Loucy (cell line): ENCODE measurements at regions not wholly inside any gene's neighbourhood (a gene's known extent, or its start where the extent isn't known, plus 50 kb on each side); places are given as distances from the start of the nearest gene placed in this dataset.

Experiments
- H2AFZ ChIP-seq: fragments of 200-600 bp; sonication (generic); 2 replicates; pipeline ENCODE4 v1.6.0; 2016; ENCODE audit warnings: antibody characterized with exemption, mild to moderate bottlenecking, low read length, moderate library complexity
- H3F3A ChIP-seq: fragments of 200-600 bp; 2 replicates; pipeline ENCODE4 v1.6.0; 2016; ENCODE audit warnings: antibody characterized with exemption, low read depth, mild to moderate bottlenecking
- H3K27me3 ChIP-seq: fragments of 200-600 bp; sonication (generic); 2 replicates; pipeline ENCODE4 v1.6.1; 2014; ENCODE audit warnings: low read length, mild to moderate bottlenecking; ENCODE audit not compliant: insufficient read depth, poor library complexity, severe bottlenecking
- H3K36me3 ChIP-seq: fragments of 200-600 bp; sonication (generic); 2 replicates; pipeline ENCODE4 v1.6.1; 2016; ENCODE audit warnings: low read length; ENCODE audit not compliant: insufficient read depth
- H3K4me1 ChIP-seq: fragments of 200-600 bp; sonication (generic); 2 replicates; pipeline ENCODE4 v1.5.1; 2014; ENCODE audit warnings: low read length, mild to moderate bottlenecking; ENCODE audit not compliant: insufficient read depth, poor library complexity, severe bottlenecking
- H3K4me2 ChIP-seq: fragments of 200-600 bp; sonication (generic); 2 replicates; pipeline ENCODE4 v1.6.0; 2014; ENCODE audit warnings: antibody characterized with exemption, low read length, low read depth, mild to moderate bottlenecking; ENCODE audit not compliant: poor library complexity, severe bottlenecking
- H3K4me3 ChIP-seq: fragments of 200-600 bp; sonication (generic); 2 replicates; pipeline ENCODE4 v1.5.1; 2014; ENCODE audit warnings: low read length, mild to moderate bottlenecking, mixed read lengths; ENCODE audit not compliant: poor library complexity, severe bottlenecking
- H3K79me2 ChIP-seq: fragments of 200-600 bp; sonication (generic); 2 replicates; pipeline ENCODE4 v1.6.1; 2014; ENCODE audit warnings: low read length; ENCODE audit not compliant: insufficient read depth
- H3K9ac ChIP-seq: fragments of 200-600 bp; sonication (generic); 2 replicates; pipeline ENCODE4 v1.6.0; 2014; ENCODE audit warnings: mild to moderate bottlenecking, low read depth, low read length, moderate library complexity; ENCODE audit not compliant: poor library complexity, severe bottlenecking
- H3K9me2 ChIP-seq: fragments of 200-600 bp; sonication (generic); replicated peaks from 2 replicates; pipeline ENCODE4 v1.6.1; 2016; ENCODE audit warnings: low read depth, low read length, mixed read lengths
- H3K9me3 ChIP-seq: fragments of 200-600 bp; sonication (generic); 2 replicates; pipeline ENCODE4 v1.6.1; 2014; ENCODE audit warnings: mild to moderate bottlenecking, antibody characterized with exemption, low read length, low read depth; ENCODE audit not compliant: insufficient read depth
- H4K20me1 ChIP-seq: fragments of 200-600 bp; sonication (generic); 2 replicates; pipeline ENCODE4 v1.6.0; 2014; ENCODE audit warnings: antibody characterized with exemption, low read length, mild to moderate bottlenecking; ENCODE audit not compliant: insufficient read depth, poor library complexity, severe bottlenecking
- CTCF ChIP-seq: fragments of 200-600 bp; sonication (generic); conservative IDR thresholded peaks from 2 replicates; pipeline ENCODE4 v1.5.1; 2014; ENCODE audit warnings: mild to moderate bottlenecking, antibody characterized with exemption, low read length
- EZH2phosphoT487 ChIP-seq: fragments of 200-600 bp; IDR thresholded peaks from 2 replicates; pipeline ENCODE4 v1.6.1; 2018; ENCODE audit warnings: antibody characterized with exemption, mild to moderate bottlenecking, moderate library complexity, borderline replicate concordance

DNA sequence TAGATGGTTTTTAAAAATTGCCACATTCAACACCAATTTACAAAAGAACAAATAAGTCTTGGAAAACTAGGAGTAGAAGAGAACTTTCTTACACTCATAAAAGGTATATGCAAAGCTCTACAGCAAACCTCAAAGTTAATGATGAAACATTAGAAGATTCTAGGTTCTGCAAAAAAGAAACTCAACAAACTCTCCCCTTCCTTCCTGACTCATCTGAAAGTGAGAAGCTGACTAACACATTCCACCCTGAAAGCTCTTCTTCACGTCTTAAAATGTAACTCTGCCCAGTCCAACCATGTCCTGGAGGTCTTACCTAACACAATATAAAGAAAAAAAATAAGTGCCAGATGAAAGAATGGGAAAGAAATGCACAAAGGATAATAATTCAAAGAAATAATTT is 218.9 kb upstream of the ISX start:
- Histone ChIP-seq H3K4me3 (no peak overlapping the region), H3K9ac (no peak overlapping the region), H3K36me3 (no peaks in the 10 kb centered on the region), H3K27me3 (no peaks in the 10 kb centered on the region), H3K9me2 (no peaks in the 10 kb centered on the region), H3K79me2 (no peaks in the 10 kb centered on the region), H3K4me2 (no peak overlapping the region), H2AFZ (no peak overlapping the region), H3K9me3 (no peaks in the 10 kb centered on the region), H3F3A (no peaks in the 10 kb centered on the region), H4K20me1 (no peaks in the 10 kb centered on the region), H3K4me1 (no peaks in the 10 kb centered on the region)
- TF ChIP-seq CTCF (no peak), EZH2phosphoT487 (no peak)

GRCh38 chr22:34849965-34850364 is 216.0 kb upstream of the ISX start:
- Histone ChIP-seq H3K9ac (no peak overlapping the region), H4K20me1 (no peaks in the 10 kb centered on the region), H3K9me2 (no peaks in the 10 kb centered on the region), H3K4me2 (no peak overlapping the region), H2AFZ (no peak overlapping the region), H3K4me3 (no peak overlapping the region), H3K79me2 (no peaks in the 10 kb centered on the region), H3F3A (no peaks in the 10 kb centered on the region), H3K9me3 (no peaks in the 10 kb centered on the region), H3K27me3 (no peaks in the 10 kb centered on the region), H3K4me1 (no peaks in the 10 kb centered on the region), H3K36me3 (no peaks in the 10 kb centered on the region)
- TF ChIP-seq CTCF (no peak), EZH2phosphoT487 (no peak)

GRCh38 chr22:34851918-34852662 is 213.9 kb upstream of the ISX start:
- Histone ChIP-seq H3K4me2 (no peak overlapping the region), H3K9ac (no peak overlapping the region), H3K27me3 (no peaks in the 10 kb centered on the region), H3K4me1 (no peaks in the 10 kb centered on the region), H2AFZ (no peak overlapping the region), H3K4me3 (no peak overlapping the region), H4K20me1 (no peaks in the 10 kb centered on the region), H3K9me3 (no peaks in the 10 kb centered on the region), H3F3A (no peaks in the 10 kb centered on the region), H3K9me2 (no peaks in the 10 kb centered on the region), H3K36me3 (no peaks in the 10 kb centered on the region), H3K79me2 (no peaks in the 10 kb centered on the region)
- TF ChIP-seq CTCF (no peak), EZH2phosphoT487 (no peak)
